ENCODE measurements at regions not wholly inside any gene's neighbourhood (a gene's known extent, or its start where the extent isn't known, plus 50 kb on each side); places are given as distances from the start of the nearest gene placed in this dataset.
A peak's percentile ranks its signal among the peaks of the same experiment; 100 is the strongest.

GRCh38 chr1:80924290-80924689 lies 876.4 kb upstream of the ADGRL2 start:
- Histone ChIP-seq H3K4me2 (ENCODE audit: low read depth, low read length) (no peak overlapping the region), H2AFZ (ENCODE audit: low read length) (no peak overlapping the region), H3K9ac (ENCODE audit: insufficient read depth, low read depth, low read length) (no peak overlapping the region), H3K36me3 (replicated peaks in 1 of 2; ENCODE audit: control insufficient read depth in 1 of 2, insufficient read depth in 2 of 2, low read length in 2 of 2) (no peaks in the 10 kb centered on the region), H3K27ac (ENCODE audit: extremely low read length, insufficient read depth, low read length) (no peak overlapping the region), H3K4me1 (ENCODE audit: insufficient read depth, low read length) (no peaks in the 10 kb centered on the region), H3K9me3 (ENCODE audit: low read length) (peaks cover 72% of the 10 kb centered on the region), H3K4me3 (replicated peaks in 1 of 3; ENCODE audit: insufficient read depth in 1 of 3, low read depth in 2 of 3, low read length in 3 of 3) (no peak overlapping the region), H4K20me1 (ENCODE audit: insufficient read depth, low read length) (no peaks in the 10 kb centered on the region), H3K79me2 (ENCODE audit: insufficient read depth, low read length) (no peaks in the 10 kb centered on the region), H3K27me3 (ENCODE audit: control insufficient read depth in 1 of 2, insufficient read depth in 2 of 2, low read length in 2 of 2) (no peaks in the 10 kb centered on the region)
- BruUV-seq (replicated peaks) = no TSS peak
- no peak for TF ChIP-seq BRCA1 (CRISPR knock-in tag; IDR thresholded peaks at IDR 0.05)
- TF ChIP-seq ATF7 (IDR thresholded peaks at IDR 0.05) = peak; percentile 68
- TF ChIP-seq ATF7 (CRISPR knock-in tag; IDR thresholded peaks at IDR 0.05) = no peak
- ChIA-PET POLR2A (no interaction called here), CTCF (ENCODE audit: low intra/inter-chr PET ratio, low total read pairs) (no interaction called here)
- DNase-seq (ENCODE audit: low spot score) (no peak), FAIRE-seq (no peak), ATAC-seq (no peak)
- intact Hi-C loops (cut with micrococcal nuclease; ENCODE audit: unreplicated experiment) (no loop called here), in situ Hi-C loops (cut with HindIII; ENCODE audit: extremely low pct_ligation_motif_present, low pct_unique_long_range_greater_than_20kb) (no loop called here)
- WGBS (ENCODE audit: low lambda C conversion rate) = 0% methylated on average over 2 of the region's 2 CpGs

- POLR2A ChIA-PET = no interaction called here
- WGBS (ENCODE audit: low lambda C conversion rate) = 0% methylated on average over 1 of the region's 1 CpG
- no peaks in the 10 kb centered on the region for H3K79me2 ChIP-seq (ENCODE audit: insufficient read depth, low read length)
These were observed 877.8 kb upstream of the ADGRL2 start for GRCh38 chr1:80922906-80923305.

More at GRCh38 chr1:80922906-80923305, 877.8 kb upstream of the ADGRL2 start:
- H4K20me1 ChIP-seq (ENCODE audit: insufficient read depth, low read length) = no peaks in the 10 kb centered on the region
- no peaks in the 10 kb centered on the region for H3K27me3 ChIP-seq (ENCODE audit: control insufficient read depth in 1 of 2, insufficient read depth in 2 of 2, low read length in 2 of 2)
- H2AFZ ChIP-seq (ENCODE audit: low read length) = no peak overlapping the region
- H3K36me3 ChIP-seq (replicated peaks in 1 of 2; ENCODE audit: control insufficient read depth in 1 of 2, insufficient read depth in 2 of 2, low read length in 2 of 2) = no peaks in the 10 kb centered on the region
- CTCF ChIA-PET (ENCODE audit: low intra/inter-chr PET ratio, low total read pairs) = no interaction called here
- BruUV-seq (replicated peaks) = no TSS peak
- FAIRE-seq (no peak), ATAC-seq (no peak), DNase-seq (ENCODE audit: low spot score) (no peak)
- in situ Hi-C loops (cut with HindIII; ENCODE audit: extremely low pct_ligation_motif_present, low pct_unique_long_range_greater_than_20kb) (no loop called here), intact Hi-C loops (cut with micrococcal nuclease; ENCODE audit: unreplicated experiment) (no loop called here)
- no peak overlapping the region for H3K27ac ChIP-seq (ENCODE audit: extremely low read length, insufficient read depth, low read length)
- peaks cover 81% of the 10 kb centered on the region for H3K9me3 ChIP-seq (ENCODE audit: low read length)
- no peak overlapping the region for H3K4me3 ChIP-seq (replicated peaks in 1 of 3; ENCODE audit: insufficient read depth in 1 of 3, low read depth in 2 of 3, low read length in 3 of 3)
- no peaks in the 10 kb centered on the region for H3K4me1 ChIP-seq (ENCODE audit: insufficient read depth, low read length)
- no peak for TF ChIP-seq BORCS8-MEF2B (CRISPR knock-in tag; IDR thresholded peaks at IDR 0.05)
- no peak for TF ChIP-seq ZBTB4 (CRISPR knock-in tag; IDR thresholded peaks at IDR 0.05; ENCODE audit: borderline replicate concordance)
- no peak overlapping the region for H3K4me2 ChIP-seq (ENCODE audit: low read depth, low read length)
- H3K9ac ChIP-seq (ENCODE audit: insufficient read depth, low read depth, low read length) = no peak overlapping the region

Measured in HepG2 (cell line).